Activated naive CD8-positive, alpha-beta T cell treated with anti-CD3 and anti-CD28 coated beads, Interleukin-2, amount 10 ng/mL, durations not matched to agents 7 days and 5 days (primary cell): ENCODE measurements at regions not wholly inside any gene's neighbourhood (a gene's known extent, or its start where the extent isn't known, plus 50 kb on each side); places are given as distances from the start of the nearest gene placed in this dataset.
"Not testable (repeated sequence)": the region's sequence is repeated elsewhere in the genome, so short reads cannot be mapped to it uniquely, and the experiment has no call there.

Experiments used
- ATAC-seq: fragments of 150-1000 bp; cut with Tn5 transposase; one replicate; pipeline ENCODE4 v1.10.0; 2021; ENCODE audit warnings: low read depth, moderate library complexity
- POLR2A ChIA-PET: fragments of 350-600 bp; sonication (Branson Sonifier 250); formaldehyde crosslinking; loops from one replicate; lab custom pipeline; 2021; ENCODE audit warnings: antibody characterized with exemption; lab: Charles Lee
- DNase-seq: peaks from one replicate; pipeline ENCODE4 v3.0.0; 2021
- H3K27ac Mint-ChIP-seq: one replicate; pipeline ENCODE4 v1.8.0; 2022; ENCODE audit warnings: mild to moderate bottlenecking, mixed read lengths
- H3K27me3 Mint-ChIP-seq: one replicate; pipeline ENCODE4 v1.8.0; 2022; ENCODE audit warnings: mild to moderate bottlenecking, moderate library complexity, mixed read lengths
- H3K36me3 Mint-ChIP-seq: one replicate; pipeline ENCODE4 v1.8.0; 2021; ENCODE audit warnings: mild to moderate bottlenecking, mixed read lengths
- H3K4me1 Mint-ChIP-seq: one replicate; pipeline ENCODE4 v1.8.0; 2021; ENCODE audit warnings: mixed read lengths
- H3K4me3 Mint-ChIP-seq: one replicate; pipeline ENCODE4 v1.8.0; 2022; ENCODE audit warnings: mild to moderate bottlenecking, moderate library complexity, mixed read lengths
- H3K9me3 Mint-ChIP-seq: one replicate; pipeline ENCODE4 v1.8.0; 2021; ENCODE audit warnings: mixed read lengths

DNA sequence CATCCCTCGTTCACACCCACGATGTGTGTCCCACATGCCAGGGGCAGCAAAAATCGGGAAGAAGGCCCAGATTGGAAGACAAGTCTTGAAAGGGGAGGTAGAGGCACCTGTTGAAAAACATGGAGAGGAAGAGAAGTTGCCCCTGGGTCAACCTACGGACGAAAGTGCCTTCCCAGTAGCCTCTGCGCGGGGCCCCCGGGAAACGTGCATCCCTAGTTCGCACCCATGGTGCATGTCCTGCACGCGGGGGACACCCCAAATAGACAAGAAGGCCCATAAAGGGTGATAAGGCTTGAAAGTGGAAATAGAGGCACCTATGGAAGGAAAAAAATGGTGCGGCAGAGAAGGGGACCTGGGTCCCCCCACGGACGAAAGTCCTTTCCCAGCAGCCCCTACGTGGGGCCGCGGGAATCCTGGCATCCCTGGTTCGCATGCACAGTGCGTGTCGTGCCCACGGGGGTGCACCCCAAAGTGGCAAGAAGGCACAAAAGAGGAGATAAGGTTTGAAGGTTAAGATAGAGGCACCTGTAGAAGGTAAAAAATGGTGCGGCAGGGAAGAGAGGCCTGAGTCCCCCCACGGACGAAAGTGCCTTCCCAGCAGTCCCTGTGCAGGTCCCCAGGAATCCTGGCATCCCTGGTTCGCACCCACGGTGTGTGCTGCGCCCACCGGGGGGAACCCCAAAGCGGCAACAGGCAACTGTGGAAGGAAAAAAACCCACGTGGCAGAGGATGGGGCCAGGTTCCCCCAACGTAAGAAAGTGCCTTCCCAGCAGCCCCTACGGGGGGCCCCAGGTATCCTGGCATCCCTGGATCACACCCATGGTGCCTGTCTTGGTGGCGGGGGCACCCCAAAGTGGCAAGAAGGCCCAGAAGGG is 278.3 kb downstream of the ALG10 start:
- H3K27ac Mint-ChIP-seq = no peak overlapping the region
- H3K27me3 Mint-ChIP-seq = no peaks in the 10 kb centered on the region
- H3K4me3 Mint-ChIP-seq = no peak overlapping the region
- ATAC-seq (no peak), DNase-seq (no peak)
- POLR2A ChIA-PET = no interaction called here
- H3K4me1 Mint-ChIP-seq = no peaks in the 10 kb centered on the region
- H3K9me3 Mint-ChIP-seq = peaks cover 30% of the 10 kb centered on the region
- no peaks in the 10 kb centered on the region for H3K36me3 Mint-ChIP-seq

DNA sequence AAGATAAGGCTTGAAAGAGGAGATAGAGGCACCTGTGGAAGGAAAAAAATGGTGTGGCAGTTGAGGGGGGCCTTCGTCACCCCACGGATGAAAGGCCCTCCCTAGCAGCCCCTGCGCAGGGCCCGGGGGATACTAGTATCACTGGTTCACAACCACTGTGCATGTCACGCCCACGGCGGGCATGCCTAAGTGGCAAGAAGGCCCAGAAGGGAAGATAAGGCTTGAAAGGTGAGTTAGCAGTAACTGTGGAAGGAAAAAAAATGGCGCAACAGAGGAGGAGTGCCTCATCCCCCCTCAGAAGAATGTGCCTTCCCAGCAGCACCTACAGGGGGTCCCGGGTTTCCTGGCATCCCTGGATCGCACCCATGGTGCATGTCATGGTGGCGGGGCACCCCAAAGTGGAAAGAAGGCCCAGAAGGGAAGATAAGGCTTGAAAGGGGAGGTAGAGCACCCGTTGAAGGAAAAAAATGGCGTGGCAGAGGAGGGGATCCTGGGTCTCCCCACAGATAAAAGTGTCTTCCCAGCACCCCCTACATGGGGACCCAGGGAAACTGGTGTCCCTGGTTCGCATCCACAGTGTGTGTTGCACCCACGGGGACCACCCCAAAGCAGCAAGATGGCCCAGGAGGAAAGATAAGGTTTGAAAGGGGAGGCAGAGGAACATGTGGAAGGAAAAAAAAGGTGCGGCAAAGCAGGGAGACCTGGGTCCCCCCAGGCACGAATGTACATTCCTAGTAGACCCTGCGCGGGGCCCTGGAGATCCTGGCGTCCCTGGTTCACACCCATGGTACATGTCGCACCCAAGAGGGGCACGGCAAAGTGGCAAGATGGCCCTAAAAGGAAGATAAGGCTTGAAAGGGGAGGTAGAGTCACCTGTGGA is 279.2 kb downstream of the ALG10 start:
- POLR2A ChIA-PET = no interaction called here
- H3K9me3 Mint-ChIP-seq = peaks cover 35% of the 10 kb centered on the region
- no peak overlapping the region for H3K4me3 Mint-ChIP-seq
- no peak overlapping the region for H3K27ac Mint-ChIP-seq
- DNase-seq = no peak
- H3K4me1 Mint-ChIP-seq = no peaks in the 10 kb centered on the region
- ATAC-seq = no peak
- peaks cover 1% of the 10 kb centered on the region for H3K36me3 Mint-ChIP-seq
- no peaks in the 10 kb centered on the region for H3K27me3 Mint-ChIP-seq

DNA sequence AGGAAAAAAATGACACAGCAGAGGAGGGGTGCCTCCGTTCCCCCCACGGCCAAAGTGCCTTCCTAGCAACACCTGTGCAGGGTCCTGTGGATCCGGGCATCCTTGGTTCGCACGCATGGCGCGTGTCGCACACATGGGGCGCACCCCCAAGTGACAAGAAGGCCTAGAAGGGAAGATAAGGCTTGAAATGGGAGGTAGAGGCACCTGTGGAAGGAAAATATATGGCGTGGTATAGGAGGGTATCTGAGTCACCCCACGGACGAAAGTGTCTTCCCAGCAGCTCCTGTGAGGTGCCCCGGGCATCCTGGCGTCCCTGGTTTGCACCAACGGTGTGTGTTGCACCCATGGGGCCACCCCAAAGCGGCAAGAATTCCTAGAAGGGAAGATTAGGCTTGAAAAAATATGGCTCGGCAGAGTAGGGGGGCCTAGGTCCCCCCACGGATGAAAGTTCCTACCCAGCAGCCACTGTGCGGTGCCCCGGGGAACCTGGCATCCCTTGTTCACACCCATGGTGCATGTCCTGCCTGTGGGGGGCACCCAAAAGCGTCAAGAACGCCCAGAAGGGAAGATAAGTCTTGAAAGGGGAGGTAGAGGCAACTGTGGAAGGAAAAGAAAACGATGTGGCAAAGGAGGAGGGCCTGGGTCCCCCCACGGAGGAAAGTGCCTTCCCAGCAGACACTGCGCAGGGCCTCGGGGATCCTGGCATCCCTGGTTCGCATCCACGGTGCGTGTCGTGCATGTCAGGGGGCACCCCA is 280.0 kb downstream of the ALG10 start:
- Mint-ChIP-seq H3K27ac (no peak overlapping the region), H3K9me3 (peaks cover 35% of the 10 kb centered on the region), H3K36me3 (peaks cover 1% of the 10 kb centered on the region), H3K4me1 (no peaks in the 10 kb centered on the region), H3K27me3 (no peaks in the 10 kb centered on the region), H3K4me3 (no peak overlapping the region)
- POLR2A ChIA-PET = no interaction called here
- no peak for ATAC-seq
- DNase-seq = no peak

DNA sequence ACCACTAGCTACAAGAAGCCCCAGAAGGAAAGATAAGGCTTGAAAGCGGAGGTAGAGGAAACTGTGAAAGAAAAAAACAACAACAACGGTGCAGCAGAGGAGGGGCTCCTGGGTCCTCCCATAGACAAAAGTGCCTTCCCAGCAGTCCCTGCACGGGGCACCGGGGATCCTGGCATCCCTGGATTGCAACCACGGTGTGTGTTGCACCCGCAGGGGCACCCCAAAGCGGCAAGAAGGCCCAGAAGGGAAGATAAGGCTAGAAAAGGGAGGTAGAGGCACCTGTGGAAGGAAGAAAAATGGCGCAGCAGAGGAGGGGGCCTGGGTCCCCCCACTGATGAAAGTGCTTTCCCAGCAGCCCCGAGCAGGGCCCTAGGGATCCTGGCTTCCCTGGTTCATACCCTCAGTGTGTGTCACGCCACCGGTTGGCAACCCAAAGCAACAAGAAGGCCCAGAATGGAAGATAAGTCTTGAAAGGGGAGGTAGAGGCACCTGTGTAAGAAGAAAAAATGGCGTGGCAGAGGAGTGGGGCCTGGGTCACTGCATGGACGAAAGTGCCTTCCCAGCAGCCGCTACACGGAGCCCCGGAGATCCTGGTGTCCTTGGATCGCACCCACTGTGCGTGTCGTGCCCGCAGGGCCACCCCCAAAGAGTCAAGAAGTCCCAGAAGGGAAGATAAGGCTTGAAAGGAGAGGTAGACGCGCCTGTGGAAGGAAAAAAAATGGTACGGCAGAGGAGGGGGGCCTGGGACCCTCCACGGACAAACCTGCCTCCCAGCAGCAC is 281.0 kb downstream of the ALG10 start:
- H3K27ac Mint-ChIP-seq = no peak overlapping the region
- ATAC-seq (no peak), DNase-seq (no peak)
- peaks cover 36% of the 10 kb centered on the region for H3K9me3 Mint-ChIP-seq
- no peaks in the 10 kb centered on the region for H3K27me3 Mint-ChIP-seq
- H3K4me3 Mint-ChIP-seq = peak overlapping the region; percentile 28
- no peaks in the 10 kb centered on the region for H3K4me1 Mint-ChIP-seq
- H3K36me3 Mint-ChIP-seq = peaks cover 1% of the 10 kb centered on the region
- POLR2A ChIA-PET = no interaction called here

DNA sequence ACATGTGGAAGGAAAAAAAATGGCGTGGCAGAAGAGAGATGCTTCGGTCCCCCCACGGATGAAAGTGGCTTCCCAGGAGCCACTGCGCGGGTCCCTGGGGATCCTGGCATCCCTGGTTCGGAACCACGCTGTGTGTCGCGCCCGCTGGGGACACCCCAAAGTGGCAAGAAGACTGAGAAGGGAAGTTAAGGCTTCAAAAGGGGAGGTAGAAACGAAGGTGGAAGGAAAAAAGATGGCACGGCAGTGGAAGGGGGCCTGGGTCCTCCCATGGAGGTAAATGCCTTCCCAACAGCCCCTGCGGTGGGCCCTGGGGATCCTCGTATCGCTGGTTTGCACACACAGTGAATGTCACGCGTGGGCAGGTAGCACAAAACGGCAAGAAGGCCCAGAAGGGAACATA is 281.7 kb downstream of the ALG10 start:
- POLR2A ChIA-PET = no interaction called here
- H3K27ac Mint-ChIP-seq = no peak overlapping the region

DNA sequence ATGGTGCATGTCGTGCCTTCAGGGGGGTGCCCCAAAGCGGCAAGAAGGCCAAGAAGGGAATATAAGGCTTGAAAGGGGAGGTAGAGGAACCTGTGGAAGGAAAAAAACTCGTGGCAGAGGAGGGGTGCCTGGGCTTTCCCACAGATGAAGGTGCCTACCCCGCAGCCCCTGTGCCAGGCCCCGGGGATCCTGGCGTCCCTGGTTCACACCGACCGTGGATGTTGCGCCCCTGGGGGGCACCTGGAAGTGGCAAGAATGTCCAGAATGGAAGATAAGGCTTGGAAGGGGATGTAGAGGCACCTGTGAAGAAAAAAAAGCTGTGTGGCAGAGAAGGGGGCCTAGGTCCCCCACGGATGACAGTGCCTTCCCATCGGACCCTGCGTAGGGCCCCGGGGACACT is 282.2 kb downstream of the ALG10 start:
- H3K9me3 Mint-ChIP-seq = peaks cover 34% of the 10 kb centered on the region
- H3K4me1 Mint-ChIP-seq = no peaks in the 10 kb centered on the region
- no peak for DNase-seq
- no peak overlapping the region for H3K4me3 Mint-ChIP-seq
- no peak overlapping the region for H3K27ac Mint-ChIP-seq
- POLR2A ChIA-PET = no interaction called here
- H3K36me3 Mint-ChIP-seq = peaks cover 1% of the 10 kb centered on the region
- ATAC-seq = no peak
- H3K27me3 Mint-ChIP-seq = no peaks in the 10 kb centered on the region

More for the DNA sequence above, 281.7 kb downstream of the ALG10 start:
- peaks cover 1% of the 10 kb centered on the region for H3K36me3 Mint-ChIP-seq
- no peaks in the 10 kb centered on the region for H3K27me3 Mint-ChIP-seq
- no peaks in the 10 kb centered on the region for H3K4me1 Mint-ChIP-seq
- DNase-seq = no peak
- no peak overlapping the region for H3K4me3 Mint-ChIP-seq
- ATAC-seq = no peak
- peaks cover 35% of the 10 kb centered on the region for H3K9me3 Mint-ChIP-seq

DNA sequence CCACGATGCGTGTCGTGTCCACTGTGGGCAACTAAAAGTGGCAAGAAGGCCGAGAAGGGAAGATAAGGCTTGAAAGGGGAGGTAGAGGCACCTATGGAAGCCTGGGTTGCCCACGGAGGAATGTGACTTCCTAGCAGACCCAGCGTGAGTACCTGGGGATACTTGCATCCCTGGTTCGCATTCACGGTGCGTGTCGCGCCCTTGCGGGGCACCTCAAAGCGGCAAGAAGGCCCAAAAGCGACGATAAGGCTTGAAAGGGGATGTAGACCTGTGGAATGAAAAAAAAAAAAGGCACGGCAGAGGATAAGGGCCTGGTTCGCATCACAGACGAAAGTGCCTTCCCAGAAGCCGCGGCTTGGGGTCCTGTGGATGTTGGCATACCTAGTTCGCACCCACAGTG is 282.9 kb downstream of the ALG10 start:
- peaks cover 1% of the 10 kb centered on the region for H3K36me3 Mint-ChIP-seq
- no peak for ATAC-seq
- POLR2A ChIA-PET = no interaction called here
- peaks cover 31% of the 10 kb centered on the region for H3K9me3 Mint-ChIP-seq
- no peak overlapping the region for H3K27ac Mint-ChIP-seq
- no peak for DNase-seq
- H3K4me3 Mint-ChIP-seq = no peak overlapping the region
- no peaks in the 10 kb centered on the region for H3K4me1 Mint-ChIP-seq
- H3K27me3 Mint-ChIP-seq = no peaks in the 10 kb centered on the region

DNA sequence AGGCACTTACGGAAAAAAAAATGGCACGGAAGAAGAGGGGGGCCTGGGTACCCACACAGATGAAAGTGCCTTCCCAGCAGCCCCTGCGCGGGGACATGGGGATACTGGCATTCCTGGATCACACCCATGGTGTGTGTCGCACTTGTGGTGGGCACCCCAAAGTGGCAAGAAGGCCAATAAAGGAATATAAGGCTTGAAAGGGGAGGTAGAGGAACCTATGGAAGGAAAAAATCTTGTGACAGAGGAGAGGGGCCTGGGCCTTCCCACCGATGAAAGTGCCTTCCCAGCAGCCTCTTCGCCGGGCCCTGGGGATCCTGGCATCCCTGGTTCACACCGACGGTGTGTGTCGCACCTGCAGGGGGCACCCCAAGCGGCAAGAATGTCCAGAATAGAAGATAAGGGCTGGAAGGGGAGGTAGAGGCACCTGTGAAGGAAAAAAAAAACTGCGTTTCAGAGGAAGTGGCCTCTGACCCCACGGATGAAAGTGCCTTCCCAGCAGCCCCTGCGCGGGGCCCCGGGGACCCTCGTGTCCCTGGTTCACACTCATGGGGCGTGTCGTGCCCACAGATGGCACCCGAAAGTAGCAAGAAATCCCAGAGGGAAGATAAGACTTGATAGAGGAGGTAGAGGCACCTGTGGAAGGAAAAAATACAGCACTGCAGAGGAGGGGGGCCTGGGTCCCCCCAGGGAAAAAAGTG is 284.0 kb downstream of the ALG10 start:
- Mint-ChIP-seq H3K9me3 (peaks cover 28% of the 10 kb centered on the region), H3K4me1 (no peaks in the 10 kb centered on the region), H3K4me3 (no peak overlapping the region), H3K27me3 (no peaks in the 10 kb centered on the region), H3K27ac (no peak overlapping the region), H3K36me3 (peaks cover 1% of the 10 kb centered on the region)
- DNase-seq (no peak), ATAC-seq (no peak)
- POLR2A ChIA-PET = no interaction called here

DNA sequence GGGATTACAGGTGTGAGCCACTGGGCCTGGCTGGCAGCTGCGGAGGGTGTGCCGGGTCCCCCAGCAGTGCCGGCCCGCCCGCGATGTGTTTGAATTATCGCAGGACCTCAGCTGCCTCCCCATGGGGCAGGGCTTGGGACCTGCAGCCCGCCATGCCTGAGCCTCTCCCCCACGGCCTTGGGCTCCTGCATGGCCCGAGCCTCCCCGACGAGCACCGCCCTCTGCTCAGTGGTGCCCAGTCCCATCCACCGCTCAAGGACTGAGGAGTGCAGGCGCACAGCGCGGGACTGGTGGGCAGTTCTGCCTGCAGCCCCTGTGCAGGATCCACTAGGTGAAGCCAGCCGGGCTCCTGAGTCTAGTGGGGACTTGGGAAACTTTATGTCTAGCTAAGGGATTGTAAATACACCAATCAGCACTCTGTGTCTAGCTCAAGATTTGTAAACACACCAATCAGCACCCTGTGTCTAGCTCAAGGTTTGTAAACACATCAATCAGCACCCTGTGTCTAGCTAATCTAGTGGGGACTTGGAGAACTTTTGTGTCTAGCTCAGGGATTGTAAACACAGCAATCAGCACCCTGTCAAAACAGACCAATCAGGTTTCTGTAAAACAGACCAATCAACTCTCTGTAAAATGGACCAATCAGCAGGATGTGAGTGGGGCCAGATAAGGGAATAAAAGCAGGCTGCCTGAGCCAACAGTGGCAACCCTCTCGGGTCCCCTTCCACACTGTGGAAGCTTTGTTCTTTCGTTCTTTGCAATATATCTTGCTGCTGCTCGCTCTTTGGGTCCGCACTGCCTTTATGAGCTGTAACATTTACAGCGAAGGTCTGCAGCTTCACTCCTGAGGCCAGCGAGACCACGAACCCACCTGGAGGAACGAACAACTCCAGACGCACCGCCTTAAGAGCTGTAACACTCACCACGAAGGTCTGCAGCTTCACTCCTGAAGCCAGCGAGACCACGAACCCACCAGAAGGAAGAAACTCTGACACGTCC is 287.8 kb downstream of the ALG10 start:
- H3K36me3 Mint-ChIP-seq, H3K4me1 Mint-ChIP-seq, H3K4me3 Mint-ChIP-seq, H3K27ac Mint-ChIP-seq, POLR2A ChIA-PET, DNase-seq, ATAC-seq, H3K27me3 Mint-ChIP-seq: not testable (repeated sequence)
- H3K9me3 Mint-ChIP-seq = peaks cover 20% of the 10 kb centered on the region

DNA sequence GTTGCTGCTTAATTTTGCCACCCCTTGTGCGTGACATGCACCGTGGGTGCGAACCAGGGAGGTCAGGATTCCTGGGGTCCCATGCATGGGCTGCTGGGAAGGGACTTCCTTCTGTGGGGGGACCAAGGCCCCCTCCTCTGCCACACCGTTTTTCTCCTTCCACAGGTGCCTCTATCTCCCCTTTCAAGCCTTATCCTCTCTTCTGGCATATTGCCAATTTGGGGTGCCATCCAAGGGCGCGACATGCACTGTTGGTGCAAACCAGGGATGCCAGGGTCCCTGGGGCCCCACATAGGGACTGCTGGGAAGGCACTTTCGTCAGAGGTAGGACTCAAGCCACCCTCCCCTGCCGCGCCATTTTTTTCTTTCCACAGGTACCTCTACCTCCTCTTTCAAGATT is 289.0 kb downstream of the ALG10 start:
- POLR2A ChIA-PET = no interaction called here
- DNase-seq (no peak), ATAC-seq (no peak)
- Mint-ChIP-seq H3K27ac (no peak overlapping the region), H3K4me3 (no peak overlapping the region), H3K27me3 (no peaks in the 10 kb centered on the region), H3K36me3 (peaks cover 3% of the 10 kb centered on the region), H3K4me1 (no peaks in the 10 kb centered on the region), H3K9me3 (peaks cover 14% of the 10 kb centered on the region)

DNA sequence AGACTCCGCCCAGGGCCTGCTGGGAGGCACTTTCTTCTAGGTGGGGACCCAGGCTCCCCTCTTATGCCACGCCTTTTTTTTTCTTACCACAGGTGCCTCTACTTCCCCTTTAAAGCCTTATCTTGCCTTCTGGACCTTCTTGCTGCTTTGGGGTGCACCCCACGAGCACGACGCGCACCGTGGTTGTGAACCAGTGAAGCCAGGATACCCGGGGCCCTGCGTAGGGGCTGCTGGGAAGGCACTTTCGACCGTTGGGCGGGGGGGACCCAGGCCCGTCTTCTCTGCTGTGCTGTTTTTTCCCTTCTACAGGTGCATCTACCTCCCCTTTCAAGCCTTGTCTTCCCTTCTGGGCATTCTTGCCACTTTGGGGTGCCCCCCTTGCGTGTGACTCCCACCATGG is 305.4 kb downstream of the ALG10 start:
- peaks cover 21% of the 10 kb centered on the region for H3K9me3 Mint-ChIP-seq
- ATAC-seq = no peak

More for the DNA sequence above, 305.4 kb downstream of the ALG10 start:
- POLR2A ChIA-PET = no interaction called here
- no peaks in the 10 kb centered on the region for H3K4me1 Mint-ChIP-seq
- H3K27ac Mint-ChIP-seq = no peak overlapping the region
- no peaks in the 10 kb centered on the region for H3K36me3 Mint-ChIP-seq
- no peak overlapping the region for H3K4me3 Mint-ChIP-seq
- peaks cover 2% of the 10 kb centered on the region for H3K27me3 Mint-ChIP-seq
- DNase-seq = no peak
